ENCODE measurements at regions not wholly inside any gene's neighbourhood (a gene's known extent, or its start where the extent isn't known, plus 50 kb on each side); places are given as distances from the start of the nearest gene placed in this dataset.
"Not testable (repeated sequence)": the region's sequence is repeated elsewhere in the genome, so short reads cannot be mapped to it uniquely, and the experiment has no call there.

DNA sequence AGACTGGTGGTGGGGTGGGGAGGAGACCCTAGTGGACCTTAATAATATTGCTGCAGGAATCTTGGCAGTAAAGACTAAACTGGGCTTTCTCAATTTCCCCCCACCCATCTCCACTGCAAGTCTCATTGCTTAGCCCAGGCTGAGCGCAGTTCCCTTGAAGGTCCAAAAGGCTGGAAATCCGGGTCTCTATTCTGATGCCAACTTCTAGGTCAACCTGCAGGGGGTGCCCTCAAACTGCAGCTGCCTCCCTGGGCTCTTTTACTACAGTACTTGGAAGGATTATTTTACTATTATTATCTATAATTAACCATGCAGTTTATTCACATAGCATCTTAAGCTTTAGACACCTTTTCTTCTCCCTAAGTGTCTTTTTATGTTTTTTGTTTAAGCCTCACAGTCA, 85.4 kb upstream of the WARS2 start:
- peaks cover 2% of the 10 kb centered on the region for H3K36me3 Mint-ChIP-seq (ENCODE audit: insufficient read depth)
- H3K9me3 Mint-ChIP-seq = no peaks in the 10 kb centered on the region
- no peak overlapping the region for H3K27ac Mint-ChIP-seq (ENCODE audit: low read depth)
- no peak overlapping the region for H3K4me3 Mint-ChIP-seq
- DNase-seq (ENCODE audit: low spot score in 2 of 2) = no peak
- no peaks in the 10 kb centered on the region for H3K27me3 Mint-ChIP-seq
- no peak for ATAC-seq (replicated peaks; ENCODE audit: extremely low read depth, poor library complexity, severe bottlenecking)
- H3K4me1 Mint-ChIP-seq = no peaks in the 10 kb centered on the region

DNA sequence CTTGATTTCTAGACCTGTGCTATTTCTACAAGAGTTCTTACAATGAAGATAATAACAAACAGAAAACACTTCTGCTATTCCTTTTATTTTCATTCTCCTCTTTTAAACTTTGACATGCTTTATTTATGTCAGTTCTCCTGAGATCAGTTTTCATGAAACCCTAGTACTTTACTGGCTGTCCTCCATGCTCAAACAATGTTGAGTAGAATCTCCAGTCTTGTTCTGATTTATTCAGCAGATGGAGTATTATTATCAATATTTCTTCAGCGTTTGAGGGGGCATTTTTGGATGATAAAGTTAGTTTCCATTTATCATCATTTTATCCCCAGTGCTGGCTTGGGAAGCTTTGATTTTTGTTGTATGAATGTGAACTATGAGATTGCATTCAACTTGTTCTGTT, 85.9 kb upstream of the WARS2 start:
- H3K4me3 Mint-ChIP-seq = no peak overlapping the region
- no peaks in the 10 kb centered on the region for H3K9me3 Mint-ChIP-seq
- DNase-seq (ENCODE audit: low spot score in 2 of 2) = no peak
- H3K27me3 Mint-ChIP-seq = no peaks in the 10 kb centered on the region
- H3K36me3 Mint-ChIP-seq (ENCODE audit: insufficient read depth) = peaks cover under 1% of the 10 kb centered on the region
- H3K4me1 Mint-ChIP-seq = no peaks in the 10 kb centered on the region
- no peak overlapping the region for H3K27ac Mint-ChIP-seq (ENCODE audit: low read depth)
- no peak for ATAC-seq (replicated peaks; ENCODE audit: extremely low read depth, poor library complexity, severe bottlenecking)

- H3K36me3 Mint-ChIP-seq (ENCODE audit: insufficient read depth) = no peaks in the 10 kb centered on the region
- no peaks in the 10 kb centered on the region for H3K9me3 Mint-ChIP-seq
- no peak overlapping the region for H3K4me3 Mint-ChIP-seq
- no peak overlapping the region for H3K27ac Mint-ChIP-seq (ENCODE audit: low read depth)
- no peaks in the 10 kb centered on the region for H3K4me1 Mint-ChIP-seq
- ATAC-seq (replicated peaks; ENCODE audit: extremely low read depth, poor library complexity, severe bottlenecking) (no peak), DNase-seq (ENCODE audit: low spot score in 2 of 2) (no peak)
- no peaks in the 10 kb centered on the region for H3K27me3 Mint-ChIP-seq
Observed at GRCh38 chr1:119226913-119227312, 86.5 kb upstream of the WARS2 start.

DNA sequence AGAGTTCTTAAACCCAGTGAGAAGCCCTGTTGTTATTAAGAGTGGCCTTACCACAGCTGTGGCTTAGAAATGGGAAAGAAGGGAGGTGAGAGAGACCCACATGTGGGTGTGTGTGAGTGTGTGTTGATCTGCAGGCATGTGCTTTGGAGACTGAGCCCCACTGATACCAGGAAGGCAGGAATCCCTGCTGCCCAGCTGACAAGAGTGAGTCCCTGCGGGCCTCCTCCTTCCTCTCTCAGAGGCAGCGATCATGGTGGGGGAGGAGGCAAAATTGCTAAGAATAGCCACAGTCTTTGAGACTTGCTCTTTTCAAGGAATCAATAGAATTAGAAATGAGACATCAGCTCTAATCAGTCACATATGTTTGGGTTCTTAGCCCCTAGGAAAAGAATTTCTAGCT, 87.0 kb upstream of the WARS2 start:
- ATAC-seq (replicated peaks; ENCODE audit: extremely low read depth, poor library complexity, severe bottlenecking) (no peak), DNase-seq (ENCODE audit: low spot score in 2 of 2) (no peak)
- no peaks in the 10 kb centered on the region for H3K4me1 Mint-ChIP-seq
- no peak overlapping the region for H3K4me3 Mint-ChIP-seq
- no peaks in the 10 kb centered on the region for H3K27me3 Mint-ChIP-seq
- no peaks in the 10 kb centered on the region for H3K9me3 Mint-ChIP-seq
- no peaks in the 10 kb centered on the region for H3K36me3 Mint-ChIP-seq (ENCODE audit: insufficient read depth)
- H3K27ac Mint-ChIP-seq (ENCODE audit: low read depth) = no peak overlapping the region

DNA sequence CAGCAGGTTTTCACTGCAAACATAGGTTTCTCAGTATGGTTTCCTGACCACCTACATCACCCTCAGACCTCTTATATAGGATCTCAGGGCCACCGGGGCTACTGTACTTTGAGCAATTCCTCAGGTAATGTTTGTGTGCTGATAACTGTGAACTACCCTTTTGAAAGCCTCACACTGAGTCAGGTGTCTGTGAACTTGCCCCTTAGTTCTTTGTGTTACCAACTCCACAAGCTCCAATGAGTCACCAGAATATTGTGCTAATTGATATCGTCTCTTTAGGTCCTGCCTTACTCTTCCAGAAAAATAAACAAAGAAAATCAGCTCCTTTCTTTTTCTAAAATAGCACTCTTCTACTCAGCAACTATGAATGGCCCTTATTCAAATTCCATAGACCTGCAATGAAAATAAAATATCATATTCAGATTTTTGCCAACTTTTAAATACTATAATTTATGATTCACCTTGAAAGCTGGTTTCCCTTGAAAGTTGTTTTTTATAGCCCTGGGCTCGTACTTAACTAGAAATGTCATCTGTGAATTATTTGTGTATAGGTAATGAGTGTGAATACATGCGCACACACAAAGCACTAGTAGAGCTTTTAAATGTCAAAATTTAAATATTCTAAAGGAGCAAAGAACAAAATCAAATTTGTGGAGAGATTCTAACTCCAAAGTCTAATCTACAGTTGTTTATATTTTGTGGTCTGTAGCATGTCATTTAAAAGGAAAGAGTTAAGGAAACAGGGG, 88.1 kb upstream of the WARS2 start:
- Mint-ChIP-seq H3K9me3 (no peaks in the 10 kb centered on the region), H3K36me3 (ENCODE audit: insufficient read depth) (no peaks in the 10 kb centered on the region), H3K27me3 (no peaks in the 10 kb centered on the region), H3K27ac (ENCODE audit: low read depth) (no peak overlapping the region), H3K4me3 (no peak overlapping the region), H3K4me1 (no peaks in the 10 kb centered on the region)
- ATAC-seq (replicated peaks; ENCODE audit: extremely low read depth, poor library complexity, severe bottlenecking) = no peak
- DNase-seq (ENCODE audit: low spot score in 2 of 2) = no peak

DNA sequence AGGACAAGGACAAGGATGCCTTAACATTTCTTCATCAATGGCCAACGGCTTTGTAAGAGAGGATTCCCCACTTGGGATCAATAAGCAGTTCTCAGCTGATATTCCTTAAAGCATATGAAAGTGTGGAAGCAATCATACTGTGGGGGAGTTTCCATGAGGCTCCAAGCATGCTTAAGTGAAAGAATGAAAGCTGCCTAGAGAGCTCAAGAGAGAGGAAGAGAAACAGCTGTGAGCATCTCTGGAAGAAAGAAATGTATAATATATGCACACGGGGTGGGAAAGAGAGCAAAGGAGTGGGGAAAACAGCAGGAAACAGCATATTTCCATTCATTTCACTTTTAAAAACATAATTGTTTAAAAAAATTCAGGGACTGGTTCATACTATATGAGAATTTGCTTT, 94.7 kb upstream of the WARS2 start:
- ATAC-seq (replicated peaks; ENCODE audit: extremely low read depth, poor library complexity, severe bottlenecking) (no peak), DNase-seq (ENCODE audit: low spot score in 2 of 2) (no peak)
- Mint-ChIP-seq H3K9me3 (no peaks in the 10 kb centered on the region), H3K4me3 (no peak overlapping the region), H3K27ac (ENCODE audit: low read depth) (no peak overlapping the region), H3K4me1 (no peaks in the 10 kb centered on the region), H3K27me3 (no peaks in the 10 kb centered on the region), H3K36me3 (ENCODE audit: insufficient read depth) (no peaks in the 10 kb centered on the region)

GRCh38 chr1:119245881-119246280, 105.4 kb upstream of the WARS2 start:
- H3K27me3 Mint-ChIP-seq = no peaks in the 10 kb centered on the region
- no peaks in the 10 kb centered on the region for H3K9me3 Mint-ChIP-seq
- H3K36me3 Mint-ChIP-seq (ENCODE audit: insufficient read depth) = no peaks in the 10 kb centered on the region
- ATAC-seq (replicated peaks; ENCODE audit: extremely low read depth, poor library complexity, severe bottlenecking) = no peak
- DNase-seq (ENCODE audit: low spot score in 2 of 2) = no peak
- no peaks in the 10 kb centered on the region for H3K4me1 Mint-ChIP-seq
- H3K27ac Mint-ChIP-seq (ENCODE audit: low read depth) = no peak overlapping the region
- no peak overlapping the region for H3K4me3 Mint-ChIP-seq

DNA sequence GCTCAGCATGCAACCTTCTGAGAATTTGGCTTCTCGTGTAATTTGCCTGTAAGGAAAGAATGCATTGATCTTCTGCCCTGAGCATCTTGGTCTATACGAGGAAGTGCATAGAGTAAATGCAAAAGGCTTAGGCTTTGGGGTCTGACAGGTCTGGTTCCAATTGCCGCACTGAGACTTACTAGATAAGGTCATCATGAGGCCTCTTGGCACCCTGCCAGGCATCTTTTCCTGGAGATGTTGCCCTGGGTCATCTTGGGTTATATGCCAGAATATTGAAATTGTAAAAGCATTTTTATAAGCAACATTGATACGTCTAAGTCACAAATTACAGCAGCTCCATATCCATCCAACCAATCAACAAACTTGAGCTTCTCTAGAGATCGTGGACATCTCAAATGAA, 108.8 kb upstream of the WARS2 start:
- ATAC-seq (replicated peaks; ENCODE audit: extremely low read depth, poor library complexity, severe bottlenecking) (no peak), DNase-seq (ENCODE audit: low spot score in 2 of 2) (no peak)
- H3K9me3 Mint-ChIP-seq = no peaks in the 10 kb centered on the region
- no peak overlapping the region for H3K27ac Mint-ChIP-seq (ENCODE audit: low read depth)
- H3K4me3 Mint-ChIP-seq = no peak overlapping the region
- no peaks in the 10 kb centered on the region for H3K36me3 Mint-ChIP-seq (ENCODE audit: insufficient read depth)
- no peaks in the 10 kb centered on the region for H3K27me3 Mint-ChIP-seq
- no peaks in the 10 kb centered on the region for H3K4me1 Mint-ChIP-seq

DNA sequence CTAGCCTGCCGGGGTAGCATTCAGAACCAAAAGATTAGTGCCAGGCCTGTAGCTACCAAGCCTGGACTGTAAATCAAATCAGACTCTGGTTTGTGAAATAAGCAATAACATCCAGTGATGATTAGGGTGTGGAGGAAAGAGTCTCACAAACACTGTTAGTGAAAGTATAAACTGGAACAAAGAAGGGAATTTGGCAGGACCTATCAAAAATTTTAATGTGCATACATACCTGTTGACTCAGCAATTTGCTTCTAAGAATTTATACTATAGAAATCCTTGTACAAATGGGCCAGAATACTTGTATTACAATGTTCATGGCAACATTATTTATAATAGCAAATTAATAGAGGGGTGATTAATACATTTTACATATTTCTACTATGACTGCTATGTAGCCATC, 109.8 kb upstream of the WARS2 start:
- no peaks in the 10 kb centered on the region for H3K4me1 Mint-ChIP-seq
- no peak for DNase-seq (ENCODE audit: low spot score in 2 of 2)
- ATAC-seq (replicated peaks; ENCODE audit: extremely low read depth, poor library complexity, severe bottlenecking) = no peak
- H3K36me3 Mint-ChIP-seq (ENCODE audit: insufficient read depth) = no peaks in the 10 kb centered on the region
- no peaks in the 10 kb centered on the region for H3K27me3 Mint-ChIP-seq
- H3K27ac Mint-ChIP-seq (ENCODE audit: low read depth) = no peak overlapping the region
- no peak overlapping the region for H3K4me3 Mint-ChIP-seq
- H3K9me3 Mint-ChIP-seq = no peaks in the 10 kb centered on the region

GRCh38 chr1:119251751-119252150, 111.3 kb upstream of the WARS2 start:
- no peaks in the 10 kb centered on the region for H3K27me3 Mint-ChIP-seq
- H3K4me1 Mint-ChIP-seq = no peaks in the 10 kb centered on the region
- DNase-seq (ENCODE audit: low spot score in 2 of 2) = no peak
- no peak overlapping the region for H3K4me3 Mint-ChIP-seq
- H3K36me3 Mint-ChIP-seq (ENCODE audit: insufficient read depth) = no peaks in the 10 kb centered on the region
- H3K9me3 Mint-ChIP-seq = no peaks in the 10 kb centered on the region
- ATAC-seq (replicated peaks; ENCODE audit: extremely low read depth, poor library complexity, severe bottlenecking) = no peak
- H3K27ac Mint-ChIP-seq (ENCODE audit: low read depth) = no peak overlapping the region

GRCh38 chr1:119253366-119253765, 112.9 kb upstream of the WARS2 start:
- no peak overlapping the region for H3K4me3 Mint-ChIP-seq
- no peak for ATAC-seq (replicated peaks; ENCODE audit: extremely low read depth, poor library complexity, severe bottlenecking)
- H3K27me3 Mint-ChIP-seq = no peaks in the 10 kb centered on the region
- no peaks in the 10 kb centered on the region for H3K36me3 Mint-ChIP-seq (ENCODE audit: insufficient read depth)
- DNase-seq (ENCODE audit: low spot score in 2 of 2) = no peak
- no peaks in the 10 kb centered on the region for H3K9me3 Mint-ChIP-seq
- H3K27ac Mint-ChIP-seq (ENCODE audit: low read depth) = no peak overlapping the region
- H3K4me1 Mint-ChIP-seq = no peaks in the 10 kb centered on the region

GRCh38 chr1:119254067-119254720, 113.7 kb upstream of the WARS2 start:
- Mint-ChIP-seq H3K4me1 (no peaks in the 10 kb centered on the region), H3K4me3 (no peak overlapping the region), H3K9me3 (no peaks in the 10 kb centered on the region), H3K36me3 (ENCODE audit: insufficient read depth) (no peaks in the 10 kb centered on the region), H3K27ac (ENCODE audit: low read depth) (no peak overlapping the region), H3K27me3 (no peaks in the 10 kb centered on the region)
- DNase-seq (ENCODE audit: low spot score in 2 of 2) (no peak), ATAC-seq (replicated peaks; ENCODE audit: extremely low read depth, poor library complexity, severe bottlenecking) (no peak)

GRCh38 chr1:119256089-119256488, 112.5 kb upstream of the HAO2 start:
- H3K4me1 Mint-ChIP-seq, H3K27me3 Mint-ChIP-seq: not testable (repeated sequence)

More at GRCh38 chr1:119256089-119256488, 112.5 kb upstream of the HAO2 start:
- not testable (repeated sequence) for H3K36me3 Mint-ChIP-seq (ENCODE audit: insufficient read depth); ATAC-seq (replicated peaks; ENCODE audit: extremely low read depth, poor library complexity, severe bottlenecking); H3K9me3 Mint-ChIP-seq; DNase-seq (ENCODE audit: low spot score in 2 of 2); H3K4me3 Mint-ChIP-seq; H3K27ac Mint-ChIP-seq (ENCODE audit: low read depth)

Data from central memory CD8-positive, alpha-beta T cell (primary cell).